HG03565 (cell line): ENCODE measurements at regions not wholly inside any gene's neighbourhood (a gene's known extent, or its start where the extent isn't known, plus 50 kb on each side); places are given as distances from the start of the nearest gene placed in this dataset.

Source experiments
- ATAC-seq: cut with Tn5 transposase; IDR thresholded peaks from one replicate; pipeline ENCODE4 v1.9.1; 2021; ENCODE audit warnings: mild to moderate bottlenecking, moderate library complexity; ENCODE audit not compliant: unreplicated experiment

DNA sequence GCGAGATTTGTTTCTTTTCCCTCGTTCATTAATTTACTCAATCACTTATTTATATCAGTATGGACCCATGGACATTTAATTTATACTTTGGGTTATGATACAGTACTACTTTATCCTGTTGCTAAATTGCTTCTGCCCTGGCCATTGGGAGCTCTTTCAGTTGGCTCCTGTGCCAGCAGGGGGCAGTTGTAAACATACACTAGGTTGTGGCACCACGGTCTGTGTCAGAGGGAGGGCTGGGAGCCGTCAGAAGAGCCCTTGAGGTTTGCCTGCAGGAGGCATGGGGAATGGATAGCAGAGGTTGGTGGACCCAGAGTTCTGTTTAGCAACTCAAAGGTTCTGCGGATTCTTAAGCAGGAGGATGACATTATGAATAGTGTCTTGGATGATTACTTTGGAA is 94.3 kb downstream of the ERCC5 start:
- ATAC-seq: no peak

DNA sequence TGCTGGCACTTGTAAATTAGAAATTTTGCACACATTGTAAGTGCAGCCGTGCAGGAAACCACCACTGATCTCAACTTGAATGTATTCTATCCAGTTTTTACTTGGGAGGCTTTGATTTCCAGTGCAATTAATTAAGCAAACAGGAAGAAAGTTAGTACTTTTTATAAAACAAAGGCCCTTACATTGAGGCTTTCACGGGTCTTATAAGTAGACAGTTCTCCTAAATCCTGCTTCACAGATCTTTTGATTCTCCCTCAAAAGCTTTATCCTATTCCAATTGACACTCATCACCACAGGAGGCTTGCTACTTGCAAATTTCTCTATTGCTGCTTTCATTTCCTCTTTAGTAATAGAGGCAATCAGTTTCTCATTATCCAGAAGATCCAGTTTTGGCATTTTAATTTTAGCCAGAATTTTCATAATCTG is 90.1 kb downstream of the ERCC5 start:
- no peak for ATAC-seq

DNA sequence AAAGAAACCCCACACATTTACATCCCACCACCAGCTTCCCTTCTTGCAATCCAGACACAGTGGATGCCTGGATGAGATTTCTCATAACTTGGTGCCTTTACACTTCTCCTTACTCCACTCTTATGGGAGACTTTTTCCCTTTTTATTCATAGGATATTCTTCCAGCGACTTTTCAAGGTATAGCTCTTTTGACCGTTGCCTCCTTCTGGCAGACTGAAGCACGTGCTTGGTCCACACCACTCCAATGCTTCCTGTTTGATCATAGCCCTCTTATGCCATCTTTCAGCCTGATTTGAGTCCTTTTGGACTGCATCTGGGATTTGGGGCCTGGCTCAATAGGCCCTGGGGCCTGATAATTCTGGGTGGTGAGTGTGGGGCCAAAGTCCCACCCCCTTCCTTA is 87.7 kb downstream of the ERCC5 start:
- no peak for ATAC-seq

DNA sequence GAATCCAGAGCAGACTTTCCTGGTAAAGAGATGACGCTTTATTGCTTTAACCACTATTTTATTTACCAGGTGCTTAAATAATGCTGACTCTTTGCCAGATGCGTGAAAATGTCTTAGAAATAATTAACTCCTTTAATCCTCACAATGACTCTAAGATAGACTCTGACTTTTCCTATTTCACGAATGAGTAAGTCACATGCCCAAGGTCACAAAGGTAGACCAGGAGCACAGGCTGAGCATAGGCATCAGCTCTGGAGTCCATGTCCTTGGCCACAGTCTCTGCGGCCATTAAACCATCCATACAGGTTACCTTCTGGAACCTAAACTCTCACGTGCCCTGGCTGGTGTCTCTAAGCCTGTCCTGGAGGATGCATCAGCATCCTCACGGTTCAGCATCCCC is 87.3 kb downstream of the ERCC5 start:
- no peak for ATAC-seq

DNA sequence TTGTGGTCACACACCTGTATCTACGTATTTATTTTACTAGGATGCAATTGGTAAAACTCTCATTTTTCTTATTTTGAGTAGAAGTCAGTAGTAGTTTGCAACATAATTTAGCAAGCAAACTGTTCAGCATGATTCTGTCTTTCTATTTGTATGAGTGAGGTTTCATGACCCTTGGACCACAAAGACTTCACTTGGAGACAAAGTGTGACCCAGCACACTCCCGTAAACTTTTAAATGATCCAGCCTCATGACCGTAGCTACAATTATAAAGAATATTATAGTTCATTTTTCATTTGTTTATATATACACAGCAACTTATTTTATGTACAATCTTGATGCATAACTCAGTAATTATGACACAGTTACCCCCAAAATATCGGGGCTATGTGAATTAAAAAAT is 86.5 kb downstream of the ERCC5 start:
- no peak for ATAC-seq

DNA sequence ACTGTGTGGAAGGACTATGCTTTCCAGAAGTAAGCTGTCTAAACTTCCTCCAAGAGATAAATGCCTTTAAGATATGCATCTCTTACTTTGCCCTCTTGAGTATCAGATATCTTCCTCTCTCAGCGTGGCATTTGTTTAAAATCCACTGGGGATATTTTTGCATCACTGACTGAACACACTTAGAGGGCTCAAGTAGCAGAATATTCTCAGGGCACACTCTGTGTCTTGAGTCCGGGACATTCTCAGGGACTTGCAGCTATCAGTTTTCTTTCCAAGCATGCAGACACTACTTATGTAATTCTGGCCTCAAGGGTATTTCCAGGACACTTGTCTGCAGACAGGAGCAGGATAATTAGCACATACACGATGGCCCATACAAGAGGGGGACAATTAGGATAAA is 84.7 kb downstream of the ERCC5 start:
- no peak for ATAC-seq

DNA sequence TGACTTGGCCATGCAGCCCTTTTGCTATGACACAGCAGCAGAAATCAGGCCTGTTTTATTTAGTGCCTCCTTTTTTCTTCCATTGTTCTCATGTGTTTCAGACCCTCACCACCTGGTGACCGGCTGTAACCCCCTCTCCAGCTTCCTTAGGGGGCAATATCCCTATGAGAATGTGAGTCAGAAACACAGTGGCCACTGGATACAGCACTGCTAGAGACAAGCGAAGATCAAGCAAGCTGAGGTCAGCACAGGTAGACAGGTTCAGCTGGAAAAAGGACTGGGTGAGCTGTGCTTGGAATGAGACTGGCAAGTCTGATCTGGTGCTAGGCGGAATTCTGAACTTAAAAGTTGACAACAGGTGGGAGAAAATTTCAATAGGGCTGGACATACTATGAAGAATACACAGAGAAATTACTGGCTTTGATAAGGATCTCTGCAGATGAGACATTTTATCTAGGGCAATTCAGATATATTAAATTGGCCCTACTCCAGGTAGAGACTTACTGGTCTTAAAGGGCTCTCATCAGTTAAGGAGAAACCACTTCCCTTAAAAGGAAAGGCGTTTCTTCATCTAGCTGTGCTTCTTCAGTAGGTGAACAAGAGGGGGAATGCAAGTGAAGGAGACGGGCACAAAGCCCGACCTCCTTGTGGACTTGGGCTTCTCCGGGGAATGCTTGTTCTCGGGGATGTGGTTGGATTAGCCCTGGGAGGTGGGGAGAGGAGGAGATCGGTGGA is 83.3 kb downstream of the ERCC5 start:
- ATAC-seq: no peak
